HG02885 (cell line): ENCODE measurements at regions not wholly inside any gene's neighbourhood (a gene's known extent, or its start where the extent isn't known, plus 50 kb on each side); places are given as distances from the start of the nearest gene placed in this dataset.

Source experiments
- ATAC-seq: cut with Tn5 transposase; IDR thresholded peaks from one replicate; pipeline ENCODE4 v1.9.1; 2021; ENCODE audit warnings: mild to moderate bottlenecking; ENCODE audit not compliant: unreplicated experiment, poor library complexity

DNA sequence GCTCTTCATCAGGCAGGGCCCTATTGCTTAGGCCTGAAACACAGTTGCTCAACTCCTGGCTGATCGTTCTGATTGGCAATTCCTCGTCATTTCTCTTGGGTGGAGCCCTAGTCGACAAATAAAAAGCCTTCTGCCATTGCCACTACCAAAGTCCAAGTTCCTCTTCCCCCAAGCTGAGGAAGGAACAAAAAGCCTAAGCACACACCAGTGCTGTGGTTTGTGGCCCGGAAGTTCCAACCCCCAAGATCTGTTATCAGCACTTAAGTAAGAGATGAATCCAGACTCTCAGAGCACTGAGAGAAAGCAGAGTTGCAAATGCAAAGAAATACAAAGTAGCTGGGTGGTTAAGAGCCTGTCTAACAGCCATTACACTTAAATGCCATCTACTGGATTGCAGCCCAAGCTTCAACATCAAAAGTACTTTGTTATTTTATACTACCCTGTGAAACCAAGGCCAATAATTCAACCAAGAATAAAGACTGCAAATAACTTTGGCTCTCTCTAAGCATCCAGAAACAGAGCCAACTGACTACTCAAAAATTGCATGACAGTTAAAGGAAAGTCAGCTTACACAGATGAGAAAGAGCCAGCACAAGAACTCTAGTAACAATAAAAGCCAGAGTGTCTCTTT, 1024.0 kb downstream of the GRIK2 start:
- ATAC-seq: no peak

GRCh38 chr6:102415891-102416290, 1022.4 kb downstream of the GRIK2 start:
- no peak for ATAC-seq

GRCh38 chr6:102411796-102412195, 1018.3 kb downstream of the GRIK2 start:
- no peak for ATAC-seq

GRCh38 chr6:102407886-102408741, 1014.6 kb downstream of the GRIK2 start:
- no peak for ATAC-seq

GRCh38 chr6:102405860-102406259, 1012.4 kb downstream of the GRIK2 start:
- ATAC-seq: no peak

DNA sequence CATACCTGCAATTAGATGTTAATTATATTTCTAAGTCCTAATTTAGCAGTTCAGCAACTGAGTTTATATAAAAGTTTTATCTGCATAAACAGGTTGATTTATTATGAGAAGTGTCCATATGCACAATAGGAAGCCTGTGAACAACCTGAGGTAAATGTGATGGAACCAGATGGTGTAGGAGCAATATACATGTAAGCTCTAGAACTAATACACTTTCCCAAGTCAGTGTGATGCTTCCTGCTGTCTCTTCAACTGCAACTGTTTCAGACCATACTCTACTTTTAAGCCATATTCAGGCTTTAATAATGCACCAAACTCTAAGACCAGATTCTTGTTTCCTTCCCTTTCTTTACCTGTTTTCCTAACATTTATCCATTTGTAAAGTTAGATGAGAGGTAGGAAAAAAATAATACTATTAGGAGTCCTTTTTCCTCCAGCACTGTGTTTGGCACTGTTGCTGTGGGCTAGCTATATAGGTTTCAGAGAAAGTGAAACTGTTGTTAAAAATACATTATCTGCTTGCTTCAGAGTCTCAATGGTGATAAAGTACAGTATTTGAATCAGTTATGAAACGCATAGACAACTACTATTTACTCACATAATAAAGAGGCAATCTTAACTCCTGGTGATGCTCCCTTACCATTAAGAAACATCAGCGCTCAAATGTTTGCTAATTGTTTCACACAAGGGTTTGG, 1009.3 kb downstream of the GRIK2 start:
- ATAC-seq: no peak

GRCh38 chr6:102398788-102399390, 1005.4 kb downstream of the GRIK2 start:
- ATAC-seq: no peak

DNA sequence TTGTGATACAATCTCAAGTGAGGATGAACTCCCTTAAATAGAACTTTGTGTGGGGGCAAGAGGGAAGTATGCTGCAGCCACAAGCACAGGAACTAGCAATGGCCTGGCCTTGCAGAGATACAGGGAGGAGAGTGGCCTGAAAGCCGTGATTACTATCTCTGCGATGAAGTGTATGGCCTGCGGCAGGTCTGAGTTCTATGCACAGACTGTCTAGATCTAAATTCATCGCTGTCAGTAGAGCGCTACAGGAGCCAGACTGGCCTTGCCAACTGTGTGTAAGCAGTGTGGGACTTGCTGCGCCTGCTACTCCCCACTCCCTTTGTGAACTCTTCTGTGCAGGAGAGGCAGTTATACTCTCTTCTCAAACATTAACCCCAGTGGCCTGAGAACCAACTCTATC, 997.0 kb downstream of the GRIK2 start:
- no peak for ATAC-seq

DNA sequence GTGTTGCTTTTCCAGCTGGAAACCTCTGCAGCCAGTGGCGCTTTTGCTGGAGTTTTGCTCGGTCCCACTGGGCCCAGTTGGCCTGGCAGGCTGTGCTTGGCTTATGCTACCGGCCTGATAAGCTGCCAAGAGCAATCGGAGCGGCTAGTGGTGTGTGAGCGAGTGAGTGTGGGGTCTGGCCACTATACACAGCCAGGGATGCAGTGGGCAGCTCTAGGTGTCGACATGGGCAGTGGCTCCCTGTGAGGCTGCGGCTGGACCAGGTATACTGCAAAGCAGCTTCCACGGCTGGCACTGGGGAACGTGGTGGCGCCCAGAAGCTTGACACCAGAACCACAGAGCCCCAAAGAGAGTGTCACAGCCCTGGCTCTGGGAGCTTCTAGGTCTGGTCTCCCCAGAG, 996.5 kb downstream of the GRIK2 start:
- ATAC-seq: no peak

- no peak for ATAC-seq
Observed at GRCh38 chr6:102387326-102388033, 994.0 kb downstream of the GRIK2 start.

GRCh38 chr6:102381203-102381602, 987.7 kb downstream of the GRIK2 start:
- no peak for ATAC-seq

DNA sequence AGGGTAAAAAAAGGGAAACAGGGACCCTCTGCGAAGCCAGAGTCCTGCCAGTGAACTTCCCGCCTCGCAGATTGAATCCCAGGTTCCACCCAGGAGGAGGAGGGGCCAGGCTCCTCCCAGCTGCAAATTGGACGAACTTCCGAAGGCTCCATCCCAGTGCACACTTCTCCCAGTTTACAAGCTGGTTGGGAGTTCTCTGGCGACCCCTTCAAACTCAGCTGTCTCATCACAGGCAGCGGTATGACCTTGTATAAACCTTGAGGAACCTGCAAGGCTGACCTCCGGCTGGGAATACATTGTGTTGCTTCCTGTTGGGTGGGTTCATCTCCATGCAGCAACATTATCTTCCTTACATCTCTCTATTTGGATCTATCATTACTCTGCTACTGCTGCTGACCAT, 962.7 kb downstream of the GRIK2 start:
- ATAC-seq: no peak

DNA sequence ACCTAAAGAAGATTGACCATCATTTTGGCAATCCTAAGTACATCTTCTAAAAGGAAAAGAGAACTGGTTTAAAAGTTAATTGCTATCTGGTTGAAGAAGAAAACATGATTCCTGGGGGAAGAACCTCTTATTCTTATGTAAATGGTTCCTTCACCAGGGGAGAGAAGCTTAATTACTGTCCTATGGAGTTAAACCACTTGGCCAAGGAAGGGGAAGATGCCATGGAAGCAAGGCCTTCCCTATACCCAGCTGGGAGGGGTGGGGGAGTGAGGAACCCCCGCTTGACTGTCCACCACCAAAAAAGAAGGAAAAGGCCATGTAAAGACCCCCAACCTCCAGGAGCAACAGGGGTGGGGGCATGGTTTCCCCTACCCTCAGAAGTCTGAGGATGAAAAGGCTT, 962.1 kb downstream of the GRIK2 start:
- ATAC-seq: no peak

GRCh38 chr6:102352552-102352951, 959.0 kb downstream of the GRIK2 start:
- no peak for ATAC-seq

GRCh38 chr6:102344769-102345168, 951.3 kb downstream of the GRIK2 start:
- no peak for ATAC-seq

DNA sequence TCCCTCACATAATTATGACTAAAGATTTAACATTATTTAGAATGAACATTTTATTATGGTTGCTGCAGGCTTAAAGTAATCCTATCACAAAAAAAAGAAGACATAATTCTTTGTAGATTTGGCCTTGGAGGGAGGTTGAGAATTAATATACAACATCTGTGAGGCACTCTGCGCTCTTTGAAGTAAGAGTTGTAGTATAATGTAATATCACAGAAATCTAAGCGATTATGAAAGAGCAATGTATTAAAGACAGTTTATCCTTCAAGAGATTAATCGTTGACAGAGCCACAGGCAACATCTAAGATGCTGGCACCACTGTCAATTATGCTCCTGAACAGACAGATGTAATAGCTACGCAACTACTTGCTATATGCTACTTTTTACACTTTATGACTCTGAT, 946.8 kb downstream of the GRIK2 start:
- no peak for ATAC-seq

DNA sequence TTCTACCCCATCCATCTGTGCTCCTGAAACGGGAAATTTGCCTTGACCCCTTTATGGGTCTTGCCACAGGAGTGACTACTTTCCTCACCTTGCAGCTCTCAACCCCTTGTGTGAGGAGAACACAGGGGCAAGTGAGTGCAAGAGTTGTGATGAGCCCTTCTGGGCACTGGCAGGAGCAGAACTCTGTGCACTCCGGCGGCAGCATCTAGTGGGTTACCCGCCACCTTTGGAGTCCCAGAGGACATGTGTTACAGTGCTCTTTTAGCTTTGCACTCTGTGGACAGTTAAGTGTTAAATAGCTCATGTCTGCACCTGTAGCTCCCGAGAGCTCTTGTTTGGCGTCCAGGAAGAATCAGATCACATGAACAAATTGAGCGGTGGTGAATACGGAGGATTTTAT, 940.2 kb downstream of the GRIK2 start:
- no peak for ATAC-seq

DNA sequence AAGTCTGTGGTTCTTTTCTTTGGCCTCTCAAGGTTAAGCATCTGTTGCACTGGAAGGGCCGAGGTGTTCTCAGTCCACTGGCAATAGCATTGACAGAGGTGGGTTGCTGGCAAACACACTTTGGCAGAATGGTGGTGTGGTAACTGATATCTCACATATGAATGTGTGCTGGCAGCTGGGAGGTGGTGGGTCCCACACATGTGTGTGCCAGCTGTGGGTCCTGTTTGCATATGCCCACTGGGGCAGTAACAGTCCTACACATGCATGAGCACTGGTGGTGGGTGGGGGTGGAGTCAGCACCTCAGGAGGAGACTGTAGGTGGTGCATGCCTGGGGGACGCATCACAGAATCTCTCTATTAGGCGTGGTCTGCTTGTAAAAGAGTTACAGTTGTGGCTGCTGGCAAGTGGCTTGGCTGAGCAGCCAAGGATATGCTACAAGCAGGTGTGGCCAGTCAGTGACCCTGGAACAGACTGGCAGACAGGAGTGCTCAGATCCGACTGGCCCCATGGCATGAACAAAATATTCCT, 934.3 kb downstream of the GRIK2 start:
- no peak for ATAC-seq

GRCh38 chr6:102313699-102314098, 920.2 kb downstream of the GRIK2 start:
- no peak for ATAC-seq

GRCh38 chr6:102309700-102310099, 916.2 kb downstream of the GRIK2 start:
- no peak for ATAC-seq
